Hepatocyte (in vitro differentiated cells): ENCODE measurements at regions not wholly inside any gene's neighbourhood (a gene's known extent, or its start where the extent isn't known, plus 50 kb on each side); places are given as distances from the start of the nearest gene placed in this dataset.
"Not testable (repeated sequence)": the region's sequence is repeated elsewhere in the genome, so short reads cannot be mapped to it uniquely, and the experiment has no call there.

ENCODE experiments used
- DNase-seq: peaks from one replicate; pipeline ENCODE4 v3.0.0-alpha.2; 2016; ENCODE audit warnings: low spot score
- H2AFZ ChIP-seq: fragments of 200-600 bp; sonication (generic); 2 replicates; pipeline ENCODE4 v1.6.0; 2016; ENCODE audit warnings: antibody characterized with exemption, mild to moderate bottlenecking
- H3K27ac ChIP-seq: fragments of 200-600 bp; sonication (generic); 2 replicates; pipeline ENCODE4 v1.5.1; 2016; ENCODE audit warnings: mild to moderate bottlenecking
- H3K27me3 ChIP-seq: fragments of 200-600 bp; sonication (generic); 2 replicates; pipeline ENCODE4 v1.6.1; 2016
- H3K36me3 ChIP-seq: fragments of 200-600 bp; sonication (generic); replicated peaks from 2 replicates; pipeline ENCODE4 v1.5.1; 2016; ENCODE audit warnings: low read depth; ENCODE audit not compliant: insufficient read depth
- H3K4me1 ChIP-seq: fragments of 200-600 bp; sonication (generic); 2 replicates; pipeline ENCODE4 v1.5.1; 2016; ENCODE audit warnings: mild to moderate bottlenecking, moderate library complexity; ENCODE audit not compliant: insufficient read depth
- H3K4me2 ChIP-seq: fragments of 200-600 bp; sonication (generic); 2 replicates; pipeline ENCODE4 v1.6.0; 2016
- H3K4me3 ChIP-seq: fragments of 200-600 bp; sonication (generic); 2 replicates; pipeline ENCODE4 v1.5.1; 2016; ENCODE audit warnings: mild to moderate bottlenecking
- H3K79me2 ChIP-seq: fragments of 200-600 bp; sonication (generic); 2 replicates; pipeline ENCODE4 v1.6.0; 2017; ENCODE audit warnings: mild to moderate bottlenecking
- H3K9me2 ChIP-seq: fragments of 200-600 bp; sonication (generic); replicated peaks from 2 replicates; pipeline ENCODE4 v1.6.0; 2017; ENCODE audit warnings: mild to moderate bottlenecking; ENCODE audit not compliant: insufficient read depth
- H3K9me3 ChIP-seq: fragments of 200-600 bp; sonication (generic); 2 replicates; pipeline ENCODE4 v1.5.1; 2016; ENCODE audit warnings: low read depth, mild to moderate bottlenecking
- H4K20me1 ChIP-seq: fragments of 200-600 bp; sonication (generic); 2 replicates; pipeline ENCODE4 v1.6.0; 2016; ENCODE audit warnings: mild to moderate bottlenecking; ENCODE audit not compliant: insufficient read depth, poor library complexity, severe bottlenecking
- WGBS: methylation state at CpG from one replicate; pipeline ENCODE4 v1.1.6; 2016; ENCODE audit warnings: low lambda C conversion rate; ENCODE audit errors: missing lambda C conversion rate; 5-methylcytosine and 5-hydroxymethylcytosine counted together

- H3K79me2 ChIP-seq, H3K4me3 ChIP-seq, H3K27me3 ChIP-seq, H3K9me3 ChIP-seq, H3K9me2 ChIP-seq, H3K4me1 ChIP-seq, H3K4me2 ChIP-seq, DNase-seq, H2AFZ ChIP-seq, H3K27ac ChIP-seq, H3K36me3 ChIP-seq, H4K20me1 ChIP-seq: not testable (repeated sequence)
- WGBS, result no CpG with 5 or more reads among the region's 5 CpGs
These were observed 5481.5 kb upstream of the TPTE start for GRCh38 chr21:5039926-5040325.

GRCh38 chr21:5042583-5042982 lies 5478.8 kb upstream of the TPTE start:
- not testable (repeated sequence) for H3K4me3 ChIP-seq, H3K27me3 ChIP-seq, H3K9me3 ChIP-seq, H2AFZ ChIP-seq, H3K36me3 ChIP-seq, H3K9me2 ChIP-seq, H4K20me1 ChIP-seq, H3K4me2 ChIP-seq, H3K79me2 ChIP-seq, H3K4me1 ChIP-seq, H3K27ac ChIP-seq, DNase-seq
- no CpG with 5 or more reads among the region's 17 CpGs for WGBS

- not testable (repeated sequence) for H3K79me2 ChIP-seq, H3K9me3 ChIP-seq, DNase-seq, H3K4me1 ChIP-seq, H3K4me2 ChIP-seq, H3K4me3 ChIP-seq, H3K27ac ChIP-seq, H2AFZ ChIP-seq, H3K36me3 ChIP-seq, H3K9me2 ChIP-seq, H3K27me3 ChIP-seq, H4K20me1 ChIP-seq
- whole genome bisulfite sequencing, result no CpG with 5 or more reads among the region's 7 CpGs
These were observed 5476.6 kb upstream of the TPTE start for GRCh38 chr21:5044812-5045211.

DNA sequence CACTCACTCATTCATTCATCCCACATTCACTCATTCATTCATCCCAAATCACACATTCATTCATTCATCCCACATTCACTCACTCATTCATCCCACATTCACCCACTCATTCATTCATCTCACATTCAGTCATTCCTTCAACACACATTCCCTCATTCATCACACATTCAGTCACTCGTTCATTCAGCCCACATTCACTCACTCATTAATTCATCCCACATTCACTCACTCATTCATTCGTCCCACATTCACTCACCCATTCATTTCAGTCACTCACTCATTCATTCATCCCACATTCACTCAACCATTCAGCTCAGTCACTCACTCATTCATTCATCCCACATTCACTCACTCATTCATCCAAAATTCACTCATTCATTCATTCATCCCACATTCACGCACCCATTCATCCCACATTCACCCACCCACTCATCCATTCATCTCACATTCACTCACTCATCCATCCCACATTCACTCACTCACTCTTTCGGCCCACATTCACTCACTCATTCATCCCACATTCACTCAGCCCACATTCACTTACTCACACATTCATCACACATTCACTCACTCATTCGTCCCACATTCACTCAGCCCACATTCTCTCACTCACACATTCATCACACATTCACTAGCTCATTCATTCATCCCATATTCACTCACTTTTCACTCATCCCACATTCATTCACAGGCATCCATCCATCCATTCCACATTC lies 5469.9 kb upstream of the TPTE start:
- H3K27me3 ChIP-seq, H3K27ac ChIP-seq, H3K79me2 ChIP-seq, H3K4me1 ChIP-seq, H3K9me3 ChIP-seq, H2AFZ ChIP-seq, DNase-seq, H3K9me2 ChIP-seq, H3K4me3 ChIP-seq, H3K4me2 ChIP-seq, H3K36me3 ChIP-seq, H4K20me1 ChIP-seq: not testable (repeated sequence)
- 94% methylated on average over 3 of the region's 5 CpGs for WGBS

DNA sequence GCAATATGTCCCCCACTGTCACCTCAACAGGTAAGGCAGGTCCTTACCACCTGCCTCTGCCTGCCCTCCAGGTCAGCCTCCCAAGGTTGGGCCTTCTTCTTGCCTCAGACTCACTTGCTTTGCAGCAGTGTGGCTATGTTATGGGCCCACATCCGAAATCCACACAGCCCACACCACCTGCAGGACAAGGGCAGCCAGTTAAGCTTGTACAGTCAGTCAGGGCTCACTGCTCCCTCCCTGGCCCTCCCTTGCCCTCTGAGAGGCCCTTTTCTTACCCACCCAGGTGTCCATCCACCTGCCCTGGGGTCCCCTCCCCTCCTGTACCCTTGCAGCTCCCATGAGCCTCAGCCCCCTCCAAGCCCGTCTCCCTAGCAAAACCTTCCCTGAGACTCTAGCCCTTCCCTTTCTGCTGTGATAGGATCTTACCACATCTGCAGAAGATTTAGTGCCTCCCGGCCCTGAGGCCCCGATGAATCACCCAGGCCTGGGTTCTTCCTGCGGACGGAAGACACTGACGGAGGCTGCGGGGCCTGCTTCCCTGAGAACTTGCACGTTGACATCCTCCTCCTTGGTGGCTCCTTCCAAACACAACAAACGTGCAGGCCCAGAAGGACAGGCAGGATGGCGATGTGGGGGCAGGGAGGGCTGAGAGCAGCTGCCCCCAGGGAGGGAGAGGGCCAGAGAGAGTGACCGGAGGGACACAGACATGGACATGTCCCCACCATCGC lies 5466.2 kb upstream of the TPTE start:
- not testable (repeated sequence) for H3K27ac ChIP-seq, H3K9me2 ChIP-seq, H3K36me3 ChIP-seq, H3K4me3 ChIP-seq, H3K4me1 ChIP-seq, H4K20me1 ChIP-seq, H3K9me3 ChIP-seq, H2AFZ ChIP-seq, H3K27me3 ChIP-seq, H3K79me2 ChIP-seq, DNase-seq, H3K4me2 ChIP-seq
- WGBS, result no CpG with 5 or more reads among the region's 13 CpGs

DNA sequence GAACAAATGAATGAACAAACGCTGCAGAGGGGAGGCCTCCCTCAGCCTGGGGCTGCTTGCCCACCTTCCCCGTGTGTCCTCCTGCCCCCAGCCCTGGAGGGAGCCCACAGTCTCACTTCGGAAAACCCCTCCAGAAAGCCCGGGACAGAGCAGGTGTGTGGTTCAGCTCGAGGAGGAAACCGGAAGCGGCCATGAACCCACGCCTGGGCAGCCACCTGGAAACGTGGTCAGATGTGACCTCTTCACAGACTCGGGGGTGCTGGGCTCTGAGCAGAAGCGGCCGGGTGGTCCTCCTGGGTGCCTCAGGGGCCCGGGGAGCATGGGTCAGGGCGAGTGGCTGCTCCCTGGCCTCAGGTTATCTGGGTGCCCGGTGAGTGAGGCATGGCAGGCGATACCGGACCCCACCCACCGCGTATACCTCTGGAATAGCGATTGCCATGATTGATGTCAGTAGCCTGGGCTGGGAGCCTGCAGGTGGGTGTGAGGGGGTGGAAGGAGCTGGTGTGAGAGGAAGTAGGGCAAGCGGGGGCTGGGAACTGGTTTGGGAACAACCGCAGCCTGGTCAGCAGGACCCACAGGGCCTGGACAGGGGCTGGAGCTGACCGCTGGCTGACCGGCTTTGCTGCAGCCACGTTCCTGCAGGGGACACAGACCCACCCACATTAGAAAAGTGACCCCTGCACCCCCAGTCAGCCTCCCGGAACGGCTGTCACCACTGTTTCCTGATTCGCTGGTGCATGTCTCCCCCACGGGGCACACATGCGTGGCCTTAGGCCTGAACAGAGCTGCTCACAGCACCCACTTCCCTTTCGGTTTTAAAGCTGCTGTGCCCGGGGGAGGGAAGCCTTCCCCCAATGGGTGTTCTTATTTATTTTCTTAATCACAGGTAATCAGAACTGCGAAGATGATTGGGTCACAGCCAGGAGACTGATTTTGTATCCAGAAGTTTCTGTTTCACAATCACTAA lies 5465.1 kb upstream of the TPTE start:
- not testable (repeated sequence) for H3K36me3 ChIP-seq

DNA sequence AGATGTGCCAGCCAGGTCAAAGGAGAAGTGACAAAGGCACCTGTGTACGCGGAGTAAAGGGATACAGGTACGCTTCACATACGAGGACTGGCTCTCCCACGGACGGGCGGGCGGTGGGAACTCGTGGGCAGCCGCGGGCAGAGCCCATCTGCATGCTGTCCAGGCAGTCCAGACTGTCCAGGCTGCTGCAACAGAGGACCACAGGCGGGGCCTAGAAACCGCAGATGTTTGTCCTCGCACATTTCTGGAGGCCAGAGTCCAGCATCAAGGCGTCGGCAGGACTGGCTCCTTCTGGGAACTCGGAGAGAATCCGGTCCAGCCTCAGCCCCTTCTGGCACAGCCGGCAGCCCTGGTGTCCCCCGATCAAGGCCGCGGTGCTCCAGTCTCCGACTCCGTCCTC lies 5464.3 kb upstream of the TPTE start:
- not testable (repeated sequence) for H3K4me1 ChIP-seq, H3K79me2 ChIP-seq, H3K9me3 ChIP-seq, H3K36me3 ChIP-seq, H3K4me3 ChIP-seq, H3K9me2 ChIP-seq, H4K20me1 ChIP-seq, H3K4me2 ChIP-seq, H3K27me3 ChIP-seq, H2AFZ ChIP-seq, H3K27ac ChIP-seq, DNase-seq
- no CpG with 5 or more reads among the region's 24 CpGs for WGBS

More for the DNA sequence above, 5465.1 kb upstream of the TPTE start:
- no CpG with 5 or more reads among the region's 33 CpGs for WGBS
- H3K9me2 ChIP-seq, H3K27me3 ChIP-seq, H3K27ac ChIP-seq, H3K4me2 ChIP-seq, H3K4me1 ChIP-seq, DNase-seq, H2AFZ ChIP-seq, H3K79me2 ChIP-seq, H4K20me1 ChIP-seq, H3K4me3 ChIP-seq, H3K9me3 ChIP-seq: not testable (repeated sequence)

GRCh38 chr21:5060364-5061083 lies 5460.9 kb upstream of the TPTE start:
- H3K27me3 ChIP-seq, H4K20me1 ChIP-seq, H3K9me3 ChIP-seq, H3K4me2 ChIP-seq, H3K4me3 ChIP-seq, H3K27ac ChIP-seq, DNase-seq, H2AFZ ChIP-seq, H3K9me2 ChIP-seq, H3K36me3 ChIP-seq, H3K79me2 ChIP-seq, H3K4me1 ChIP-seq: not testable (repeated sequence)
- WGBS, result no CpG with 5 or more reads among the region's 30 CpGs
